NCI-H345 treated with DMSO at 0.1 percent for 48 hours (cell line): ENCODE measurements at regions not wholly inside any gene's neighbourhood (a gene's known extent, or its start where the extent isn't known, plus 50 kb on each side); places are given as distances from the start of the nearest gene placed in this dataset.

Experiments used
- DNase-seq: peaks from one replicate; lab custom pipeline; 2025; ENCODE audit not compliant: unreplicated experiment; lab: John Stamatoyannopoulos, UW

DNA sequence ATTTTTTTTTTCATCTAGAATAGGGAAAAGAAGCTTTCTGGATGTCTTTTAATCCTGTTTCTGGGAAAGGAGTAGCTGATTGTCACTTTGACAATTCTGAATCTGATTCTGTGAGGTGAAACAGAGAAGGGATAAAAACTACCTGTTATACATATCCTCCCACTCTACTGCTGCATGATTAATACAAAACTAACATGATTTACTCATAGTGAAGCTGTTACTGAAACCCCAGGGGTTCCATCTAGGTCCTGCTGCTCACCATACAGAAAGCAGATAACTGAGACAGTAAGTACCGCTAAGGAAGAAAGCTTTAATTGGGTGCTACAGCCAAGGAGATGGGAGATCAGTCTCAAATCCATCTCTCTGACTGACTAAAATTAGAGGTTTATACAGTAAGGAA is 610.9 kb upstream of the ALCAM start:
- no peak for DNase-seq

DNA sequence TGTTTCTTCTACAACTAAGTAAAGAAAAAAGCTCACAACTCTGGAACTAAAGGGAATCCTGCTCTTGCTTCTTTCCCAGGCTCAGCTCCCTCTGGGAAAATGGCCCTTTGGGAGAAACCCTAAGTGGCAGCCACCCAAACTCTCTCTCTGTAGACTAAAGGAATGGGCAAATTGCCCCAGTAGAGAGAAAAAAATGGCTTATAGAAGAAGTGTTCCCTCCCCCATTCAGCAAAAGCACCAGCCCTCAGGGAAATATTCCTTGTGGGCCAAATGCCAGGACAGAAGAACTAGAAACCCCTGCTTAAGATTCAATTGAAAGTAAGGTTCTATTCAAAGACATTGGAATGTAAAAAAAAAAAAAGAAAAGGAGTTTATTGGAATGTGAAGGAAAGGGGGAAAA is 603.7 kb upstream of the ALCAM start:
- no peak for DNase-seq

DNA sequence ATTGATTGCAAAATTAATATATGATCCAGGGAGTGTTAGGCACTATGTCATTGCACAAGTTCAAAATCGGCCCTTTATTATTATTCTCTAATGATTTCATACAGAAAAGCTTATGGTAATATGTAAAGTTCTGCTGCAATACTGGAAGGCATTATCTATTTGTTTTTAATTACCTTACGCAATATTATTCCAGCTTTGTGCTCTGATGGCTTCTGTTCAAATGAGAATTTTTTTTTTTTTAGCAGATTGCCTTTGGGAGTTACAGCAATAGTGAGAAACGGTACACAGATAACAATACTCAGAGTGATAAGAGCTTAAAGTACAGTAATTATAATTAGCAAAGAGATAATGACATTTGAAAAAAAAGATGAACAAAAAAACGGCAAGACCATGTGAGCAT is 602.2 kb upstream of the ALCAM start:
- DNase-seq, result no peak

DNA sequence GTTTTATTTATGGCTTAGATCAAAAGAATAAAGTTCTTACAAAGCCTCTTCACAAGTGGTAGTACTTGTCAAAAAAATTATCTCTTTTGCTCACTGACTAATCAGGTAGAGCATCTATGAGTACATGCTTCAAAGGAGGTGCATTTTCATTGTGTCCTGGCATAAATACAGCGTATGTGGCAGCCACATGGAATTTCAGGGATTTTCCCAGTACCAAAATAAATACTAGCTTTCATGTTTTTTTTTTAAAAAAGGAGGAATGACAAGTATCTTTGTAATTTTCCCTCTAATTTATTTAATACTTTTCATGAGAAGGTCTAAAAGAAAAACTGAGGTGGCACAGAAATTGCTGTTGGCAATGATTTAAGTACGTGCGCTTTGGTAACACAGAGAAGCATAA is 597.8 kb upstream of the ALCAM start:
- DNase-seq, result no peak

DNA sequence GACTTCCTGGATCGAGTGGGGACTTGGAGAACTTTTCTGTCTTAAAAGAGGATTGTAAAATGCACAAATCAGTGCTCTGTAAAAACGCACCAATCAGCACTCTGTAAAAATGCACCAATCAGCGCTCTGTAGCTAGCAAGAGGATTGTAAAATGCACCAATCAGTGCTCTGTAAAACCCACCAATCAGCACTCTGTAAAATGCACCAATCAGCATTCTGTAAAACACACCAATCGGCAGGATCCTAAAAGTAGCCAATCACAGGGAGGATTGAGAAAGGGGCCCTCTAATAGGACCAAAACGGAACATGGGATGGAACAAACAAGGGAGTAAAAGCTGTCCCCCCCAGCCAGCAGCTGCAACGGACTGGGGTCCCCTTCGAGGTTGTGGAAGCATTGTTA is 587.4 kb upstream of the ALCAM start:
- no peak for DNase-seq

DNA sequence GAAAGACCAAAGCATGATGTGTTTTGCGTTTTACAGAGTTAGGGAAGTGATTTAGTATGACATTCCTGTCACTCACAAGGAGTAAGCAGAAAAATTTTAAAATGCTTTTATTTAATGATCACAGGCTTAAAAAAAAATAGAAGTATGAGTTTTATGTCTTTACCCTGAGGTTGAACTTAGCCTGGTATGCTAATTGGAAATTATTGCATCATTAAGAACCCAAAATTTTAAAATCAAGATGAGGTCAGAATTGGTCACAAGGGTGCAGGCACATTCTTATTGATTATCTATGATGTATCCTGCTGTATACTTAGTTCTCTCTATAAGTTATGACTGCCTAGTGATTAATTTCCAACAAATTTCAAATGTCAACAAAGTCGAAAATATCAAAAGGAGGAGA is 585.6 kb upstream of the ALCAM start:
- DNase-seq, result no peak

DNA sequence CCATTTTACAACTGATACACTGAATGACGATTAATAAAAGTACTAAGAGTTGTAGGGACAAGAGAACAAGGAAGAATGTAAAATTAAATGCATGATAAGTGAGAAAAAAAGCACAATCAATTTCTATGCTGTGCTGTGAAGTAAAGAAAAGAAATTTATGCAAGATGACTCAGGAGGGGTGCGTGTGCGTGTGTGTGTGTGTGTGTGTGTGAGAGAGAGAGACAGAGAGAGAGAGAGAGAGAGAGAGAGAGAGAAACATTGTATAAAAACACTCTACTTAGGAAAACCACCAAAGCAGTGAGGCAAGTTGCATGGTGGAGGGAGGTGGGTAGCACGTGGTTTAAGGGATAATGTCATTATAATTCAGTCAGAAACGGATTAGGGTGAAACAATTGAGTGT is 580.8 kb upstream of the ALCAM start:
- DNase-seq, result no peak

DNA sequence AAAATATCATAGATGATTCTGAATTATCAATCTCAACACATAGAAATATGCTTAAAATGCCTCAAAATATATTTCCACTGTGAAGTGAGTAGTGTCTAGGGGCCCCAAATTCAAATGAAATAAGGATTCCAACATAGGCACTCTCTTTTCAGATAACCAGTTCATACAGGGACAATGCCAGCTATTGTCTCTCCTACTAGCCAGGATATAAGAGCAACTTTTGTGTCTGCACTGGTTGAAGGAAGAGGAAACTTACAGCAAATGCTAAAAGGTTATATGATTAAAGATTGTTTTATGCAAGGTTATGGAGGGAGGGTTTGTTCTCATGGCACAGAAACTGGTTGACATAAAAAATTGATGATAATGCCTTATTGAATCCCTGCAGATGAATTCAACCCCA is 579.4 kb upstream of the ALCAM start:
- DNase-seq, result no peak

DNA sequence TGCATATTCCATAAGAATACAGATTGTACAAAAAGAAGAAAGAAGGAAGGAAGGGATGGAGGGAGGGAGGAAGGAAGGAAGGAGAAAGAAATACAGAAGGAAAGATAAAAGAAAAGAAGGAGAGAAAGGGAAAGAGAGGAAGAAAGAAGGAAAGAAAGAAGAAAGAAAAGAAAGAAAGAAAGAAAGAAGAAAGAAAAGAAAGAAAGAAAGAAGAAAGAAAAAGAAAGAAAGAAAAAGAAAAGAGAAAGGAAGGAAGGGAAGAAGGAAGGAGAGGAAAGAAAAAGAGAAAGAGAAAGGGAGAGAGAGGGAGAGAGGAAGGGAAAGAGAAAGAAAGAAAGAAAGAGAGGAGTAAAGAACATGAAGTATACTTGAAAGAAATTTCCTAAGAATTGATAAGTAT is 577.9 kb upstream of the ALCAM start:
- no peak for DNase-seq

DNA sequence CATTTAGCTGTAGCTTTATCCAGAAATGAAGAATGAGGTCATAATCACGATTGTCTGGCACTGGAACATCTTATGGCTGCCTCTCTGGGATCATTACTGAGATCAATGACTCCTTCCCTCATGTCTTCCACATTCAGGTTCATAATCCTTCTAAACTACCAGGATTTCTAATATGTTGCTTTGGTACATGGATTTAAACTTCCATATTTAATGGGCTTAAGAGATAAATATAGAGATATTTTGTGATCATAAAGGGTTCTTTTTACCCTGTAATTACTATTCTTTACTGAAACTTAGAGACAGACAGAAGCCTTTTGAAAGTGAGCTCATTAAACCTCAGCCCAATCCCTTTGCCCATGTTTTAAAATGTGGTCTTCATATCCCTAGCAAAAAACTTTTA is 575.4 kb upstream of the ALCAM start:
- no peak for DNase-seq

DNA sequence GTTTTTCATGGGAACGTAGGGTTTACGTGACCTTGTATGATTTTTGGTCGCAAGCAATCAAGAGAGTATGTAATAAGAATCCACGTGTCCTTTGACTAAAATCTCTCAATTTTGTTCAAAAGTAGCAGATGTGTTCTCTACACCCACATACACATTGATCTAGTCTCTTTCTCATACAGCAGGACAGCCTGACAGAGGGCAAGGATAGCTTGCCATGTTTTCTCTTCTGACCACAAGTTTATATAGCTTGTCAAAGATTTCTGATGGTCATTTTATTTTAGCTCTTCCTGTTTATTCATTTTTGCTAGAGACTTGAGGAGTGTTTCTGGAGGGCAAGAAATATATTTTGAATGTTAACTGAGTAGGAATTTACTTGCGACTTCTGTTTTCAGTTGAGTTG is 570.2 kb upstream of the ALCAM start:
- no peak for DNase-seq

DNA sequence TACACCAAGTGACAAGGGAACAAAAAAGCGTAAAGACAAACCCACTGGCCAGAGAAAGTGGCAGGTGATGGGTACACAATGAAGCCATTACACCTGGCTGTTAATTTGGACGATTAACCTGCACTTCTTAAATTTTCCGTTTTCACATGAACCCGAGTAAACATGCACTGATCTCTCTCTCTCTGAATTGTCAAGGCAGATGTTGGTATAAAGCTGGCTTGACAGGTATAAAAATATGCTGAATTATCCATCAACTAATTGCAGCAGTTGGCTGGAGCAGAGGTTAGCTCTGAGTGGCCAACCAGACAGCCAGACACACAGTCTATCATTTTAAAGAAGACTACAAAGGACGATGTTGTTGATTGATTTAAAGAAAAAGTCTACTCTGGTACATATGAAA is 561.7 kb upstream of the ALCAM start:
- DNase-seq, result no peak

DNA sequence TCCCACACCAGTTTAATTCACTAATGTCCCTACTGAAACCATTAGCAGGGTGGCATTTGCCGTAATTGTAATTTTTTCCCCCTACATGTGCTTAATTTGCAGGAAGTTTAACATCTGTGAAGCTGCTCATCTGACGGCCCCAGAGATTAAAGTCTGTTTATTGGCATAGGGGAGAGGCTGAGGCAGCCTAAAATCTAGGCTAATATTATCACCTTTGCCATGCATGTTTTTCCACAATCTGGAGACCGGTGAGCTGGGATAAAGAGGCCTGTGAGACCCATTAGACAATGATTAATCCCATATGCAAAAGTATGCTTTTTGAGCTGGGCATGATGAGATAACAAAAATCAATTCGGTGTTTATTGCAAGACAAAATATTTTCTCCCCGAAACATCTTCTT is 561.2 kb upstream of the ALCAM start:
- no peak for DNase-seq

DNA sequence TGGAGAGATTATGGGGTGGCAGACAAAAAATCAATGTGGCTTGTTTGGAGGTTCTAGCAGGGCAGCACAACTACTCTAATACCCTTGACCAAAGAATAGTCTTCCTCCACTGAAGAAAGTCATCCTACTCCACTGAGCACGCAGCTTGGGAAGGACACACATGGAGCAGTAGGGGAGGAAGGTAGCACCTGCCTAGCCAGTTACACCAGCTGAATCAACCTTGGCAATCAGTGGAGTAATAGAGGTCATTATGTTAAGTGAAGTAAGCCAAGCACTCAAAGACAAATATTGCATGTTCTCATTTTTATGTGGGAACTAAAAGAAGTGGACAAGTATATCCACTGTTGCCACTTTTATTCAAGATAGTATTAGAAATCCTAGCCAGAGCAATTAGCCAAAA is 555.8 kb upstream of the ALCAM start:
- no peak for DNase-seq

DNA sequence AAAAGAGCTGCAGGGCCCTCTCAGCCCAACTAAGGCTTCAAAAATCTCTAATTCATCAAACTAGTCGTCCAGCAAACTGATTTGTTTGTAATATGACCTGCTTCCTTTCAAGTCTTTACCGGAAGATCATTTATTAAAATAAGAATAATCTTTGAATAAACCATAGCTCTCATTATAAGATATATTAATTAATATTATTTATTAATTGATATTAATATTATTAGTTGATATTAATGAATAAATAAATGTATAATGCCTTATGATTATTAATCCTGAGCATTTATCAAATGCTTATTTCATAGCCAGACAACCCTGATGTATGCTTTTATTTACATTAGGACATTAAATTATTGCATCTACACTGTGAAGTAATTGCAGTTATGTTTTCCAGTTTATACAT is 550.7 kb upstream of the ALCAM start:
- no peak for DNase-seq

DNA sequence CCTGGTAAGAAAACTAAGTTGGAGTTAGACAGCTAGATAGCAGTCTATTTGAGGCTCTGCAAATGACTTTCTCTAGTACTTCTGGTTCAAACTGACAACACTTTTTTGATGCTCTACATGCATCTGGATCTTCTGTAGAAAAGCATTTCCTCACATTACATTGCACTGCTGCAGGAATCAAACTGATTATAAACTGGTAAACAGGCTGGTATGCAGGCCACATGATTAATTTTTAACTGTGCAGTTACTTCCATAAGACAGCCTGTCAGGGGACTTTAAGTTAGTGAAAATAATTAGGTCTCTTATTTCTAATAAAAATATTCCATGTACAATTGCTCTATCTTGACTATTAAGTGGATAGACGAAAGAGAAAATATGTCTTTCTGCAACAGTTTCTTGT is 550.0 kb upstream of the ALCAM start:
- no peak for DNase-seq

DNA sequence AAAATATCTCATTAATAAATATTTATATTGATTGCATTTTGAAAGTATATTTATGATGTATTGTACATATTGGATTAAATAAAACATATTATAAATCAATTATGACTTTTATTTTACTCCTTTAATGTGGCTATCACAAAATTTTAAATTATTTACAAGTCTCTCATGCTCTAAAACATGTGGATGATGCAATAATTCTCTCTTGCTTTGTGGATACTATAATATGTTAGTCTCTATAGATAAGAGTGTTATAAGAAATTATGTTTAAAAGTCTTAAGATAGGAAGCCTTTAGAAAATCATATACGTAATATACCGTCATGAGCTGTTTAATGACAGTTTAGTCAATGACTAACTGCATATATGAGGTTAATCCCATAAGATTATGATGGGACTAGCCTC is 547.4 kb upstream of the ALCAM start:
- DNase-seq, result no peak

DNA sequence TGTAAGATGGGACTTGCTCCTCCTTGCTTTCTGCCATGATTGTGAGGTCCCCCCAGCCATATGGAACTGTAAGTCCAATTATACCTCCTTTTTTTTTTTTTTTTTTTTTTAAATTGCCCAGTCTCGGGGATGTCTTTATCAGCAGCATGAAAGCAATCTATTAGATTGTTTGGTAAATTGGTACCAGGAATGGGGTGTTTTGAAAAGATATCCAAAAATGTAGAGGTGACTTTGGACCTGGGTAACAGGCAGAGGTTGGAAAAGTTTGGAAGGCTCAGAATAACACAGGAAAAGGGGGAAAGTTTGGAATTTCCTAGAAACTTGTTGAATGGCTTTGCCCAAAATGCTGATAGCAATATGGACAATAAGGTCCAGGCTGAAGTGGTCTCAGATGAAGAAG is 545.8 kb upstream of the ALCAM start:
- DNase-seq, result no peak

DNA sequence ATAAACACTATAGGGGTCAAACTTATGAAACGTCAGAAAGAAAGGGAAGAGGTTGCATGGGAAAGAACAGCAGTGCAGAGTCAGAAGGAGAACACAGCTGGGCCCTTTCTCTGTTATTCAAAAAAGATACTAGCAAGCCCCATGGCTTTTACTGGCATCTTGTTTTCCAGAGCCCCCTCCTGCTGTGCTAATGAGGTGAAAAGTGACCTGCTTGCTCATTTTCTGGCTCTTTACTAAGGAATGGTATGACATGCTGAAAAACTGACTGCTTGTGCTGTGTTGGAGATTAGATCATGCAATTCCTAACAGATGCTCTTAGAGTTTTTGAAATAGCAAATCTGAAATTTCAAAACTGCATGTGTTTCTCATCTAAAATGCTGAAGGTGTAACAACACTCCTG is 541.6 kb upstream of the ALCAM start:
- DNase-seq, result no peak

DNA sequence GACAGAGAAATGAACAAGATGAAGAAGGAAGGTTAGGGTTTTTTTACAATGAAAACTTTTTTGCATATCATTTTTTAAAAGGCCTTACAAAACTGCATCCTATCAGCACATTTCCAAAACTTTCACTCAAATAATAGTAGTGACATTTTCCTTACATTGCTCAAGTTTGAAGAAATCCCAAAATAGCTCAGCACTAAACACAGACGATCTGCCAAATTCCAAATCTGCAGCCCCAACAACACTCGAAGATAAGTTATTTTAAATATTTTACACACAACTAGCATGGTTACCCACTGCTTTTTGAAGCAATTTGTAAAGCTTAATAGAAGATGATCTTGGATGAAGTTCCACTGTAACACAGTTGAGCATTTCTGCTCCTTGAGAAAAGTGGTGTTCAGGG is 535.6 kb upstream of the ALCAM start:
- DNase-seq, result no peak

DNA sequence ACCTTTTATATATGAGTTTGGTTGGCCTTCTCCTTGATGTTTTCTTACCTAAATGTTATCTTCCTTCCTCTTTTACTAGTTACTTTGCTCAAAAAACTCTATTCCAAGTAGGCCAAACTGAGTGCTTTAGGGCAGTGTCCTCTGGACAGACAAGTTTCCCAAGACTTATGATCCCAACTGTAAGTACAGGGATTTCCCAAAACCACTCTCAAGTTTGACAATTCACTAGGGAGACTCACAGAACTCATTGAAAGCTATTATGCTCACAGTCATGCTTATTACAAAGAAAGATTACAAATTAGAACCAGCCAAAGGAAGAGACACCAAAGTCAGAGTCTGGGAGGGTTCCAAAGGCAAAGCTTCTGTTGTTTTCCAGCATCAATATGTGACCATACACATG is 534.2 kb upstream of the ALCAM start:
- DNase-seq, result no peak

DNA sequence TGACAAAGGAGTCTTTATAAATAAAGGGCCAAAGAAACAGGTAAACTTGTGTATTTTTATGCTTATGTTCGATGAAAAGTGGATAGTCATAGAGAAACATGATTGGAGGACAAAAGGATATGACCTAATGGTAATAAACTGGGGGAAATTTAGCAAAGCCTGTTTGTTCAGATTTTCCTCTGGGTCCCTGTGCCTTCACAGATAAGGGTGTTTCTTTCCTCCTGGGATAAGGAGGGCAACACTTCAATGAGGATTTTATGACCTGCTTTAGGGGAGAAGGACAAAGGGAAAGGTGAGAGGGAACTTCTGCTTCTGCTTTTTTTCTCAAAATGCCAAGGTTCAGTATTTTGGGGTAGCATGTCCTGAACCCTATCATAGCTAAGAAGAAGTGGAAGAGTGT is 531.3 kb upstream of the ALCAM start:
- DNase-seq, result no peak

DNA sequence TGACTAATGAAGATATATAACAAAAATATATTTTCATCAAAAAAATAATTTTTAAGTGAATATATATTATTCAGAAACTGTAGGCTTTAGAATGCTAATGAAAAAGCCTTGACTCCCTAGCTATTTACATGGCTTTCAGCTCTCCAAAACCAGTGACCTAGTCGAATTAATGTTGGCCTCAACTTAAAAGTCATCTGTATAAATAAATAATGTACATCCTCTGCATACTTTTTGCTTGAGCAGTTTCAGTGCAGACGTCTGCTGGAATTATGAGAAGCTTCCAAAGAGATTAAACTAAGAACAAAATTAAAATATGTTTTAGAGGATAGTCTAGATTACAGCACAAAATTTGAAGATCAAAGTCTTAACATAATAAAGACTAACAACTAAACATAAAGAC is 520.4 kb upstream of the ALCAM start:
- DNase-seq, result no peak

DNA sequence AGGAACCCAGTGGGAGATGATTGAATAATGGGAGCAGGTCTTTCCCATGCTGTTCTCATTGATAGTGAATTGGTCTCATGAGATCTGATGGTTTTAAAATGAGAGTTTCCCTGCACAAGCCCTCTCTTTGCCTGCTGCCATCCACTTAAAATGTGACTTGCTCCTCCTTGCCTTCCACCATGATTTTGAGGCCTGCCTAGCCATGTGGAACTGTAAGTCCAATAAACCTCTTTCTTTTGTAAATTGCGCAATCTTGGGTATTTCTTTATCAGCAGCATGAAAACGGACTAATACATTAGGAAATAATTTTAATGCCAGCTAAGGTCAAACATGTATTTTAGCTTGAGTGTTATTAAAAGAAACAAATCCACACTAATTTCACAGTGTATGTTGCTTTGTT is 517.6 kb upstream of the ALCAM start:
- DNase-seq, result no peak
